GM19467 (cell line): ENCODE measurements at regions not wholly inside any gene's neighbourhood (a gene's known extent, or its start where the extent isn't known, plus 50 kb on each side); places are given as distances from the start of the nearest gene placed in this dataset.
"Not testable (repeated sequence)": the region's sequence is repeated elsewhere in the genome, so short reads cannot be mapped to it uniquely, and the experiment has no call there.

ENCODE experiments used
- ATAC-seq: cut with Tn5 transposase; IDR thresholded peaks from one replicate; pipeline ENCODE4 v1.9.1; 2021; ENCODE audit warnings: mild to moderate bottlenecking, moderate library complexity; ENCODE audit not compliant: unreplicated experiment

- ATAC-seq, result no peak
Observed at GRCh38 chr2:51881673-51882072, 849.7 kb upstream of the NRXN1 start.

GRCh38 chr2:51880153-51880552 is 848.2 kb upstream of the NRXN1 start:
- no peak for ATAC-seq

- ATAC-seq, result no peak
Observed at GRCh38 chr2:51866361-51866760, 834.4 kb upstream of the NRXN1 start.

GRCh38 chr2:51859260-51859659 is 827.3 kb upstream of the NRXN1 start:
- no peak for ATAC-seq

- ATAC-seq, result no peak
Observed at GRCh38 chr2:51855683-51856082, 823.8 kb upstream of the NRXN1 start.

- no peak for ATAC-seq
Observed at GRCh38 chr2:51846796-51847195, 814.9 kb upstream of the NRXN1 start.

GRCh38 chr2:51846018-51846417 is 814.1 kb upstream of the NRXN1 start:
- ATAC-seq, result no peak

- ATAC-seq, result no peak
Observed at GRCh38 chr2:51844596-51844995, 812.7 kb upstream of the NRXN1 start.

- no peak for ATAC-seq
Observed at GRCh38 chr2:51829477-51829876, 797.5 kb upstream of the NRXN1 start.

GRCh38 chr2:51825823-51826222 is 793.9 kb upstream of the NRXN1 start:
- no peak for ATAC-seq

GRCh38 chr2:51813247-51813646 is 781.3 kb upstream of the NRXN1 start:
- ATAC-seq, result no peak

- ATAC-seq, result no peak
Observed at GRCh38 chr2:51812138-51812866, 780.4 kb upstream of the NRXN1 start.

GRCh38 chr2:51810197-51810596 is 778.3 kb upstream of the NRXN1 start:
- ATAC-seq, result no peak

- no peak for ATAC-seq
Observed at GRCh38 chr2:51807229-51807628, 775.3 kb upstream of the NRXN1 start.

- ATAC-seq, result no peak
Observed at GRCh38 chr2:51795248-51795888, 763.4 kb upstream of the NRXN1 start.

- no peak for ATAC-seq
Observed at GRCh38 chr2:51791496-51791895, 759.6 kb upstream of the NRXN1 start.

GRCh38 chr2:51790854-51791253 is 758.9 kb upstream of the NRXN1 start:
- ATAC-seq, result no peak

GRCh38 chr2:51789918-51790317 is 758.0 kb upstream of the NRXN1 start:
- ATAC-seq, result no peak

- ATAC-seq, result no peak
Observed at GRCh38 chr2:51782921-51783765, 751.2 kb upstream of the NRXN1 start.

GRCh38 chr2:51781691-51782090 is 749.8 kb upstream of the NRXN1 start:
- no peak for ATAC-seq

GRCh38 chr2:51780353-51780752 is 748.4 kb upstream of the NRXN1 start:
- ATAC-seq, result no peak

- not testable (repeated sequence) for ATAC-seq
Observed at GRCh38 chr2:51779723-51780122, 747.8 kb upstream of the NRXN1 start.
